Gastroesophageal sphincter (tissue), 4 donors: ENCODE measurements at regions not wholly inside any gene's neighbourhood (a gene's known extent, or its start where the extent isn't known, plus 50 kb on each side); places are given as distances from the start of the nearest gene placed in this dataset.
"Not testable (repeated sequence)": the region's sequence is repeated elsewhere in the genome, so short reads cannot be mapped to it uniquely, and the experiment has no call there.

Source experiments
- ATAC-seq: fragments of 150-250 bp; one replicate; pipeline ENCODE4 v1.9.1; 2016; ENCODE audit warnings: mild to moderate bottlenecking, moderate library complexity
- H3K27ac ChIP-seq, 4 donors: fragments of 200-600 bp; sonication (generic) in 3 of 4; 1 replicate in 3 of 4; 2 replicates in 1 of 4; pipeline ENCODE4 v1.5.1; 2016 to 2019
- H3K27me3 ChIP-seq: fragments of 200-600 bp; sonication (generic); one replicate; pipeline ENCODE4 v1.5.1; 2019
- H3K36me3 ChIP-seq, 2 donors: fragments of 200-600 bp; sonication (generic); one replicate each; pipeline ENCODE4 v1.5.1; 2019; ENCODE audit warnings: control low read depth in 1 of 2
- H3K4me1 ChIP-seq, 3 donors: fragments of 200-600 bp; sonication (generic); 1 replicate in 2 of 3; 2 replicates in 1 of 3; pipeline ENCODE4 v1.5.1; 2016 to 2019; ENCODE audit warnings: control low read depth in 2 of 3
- H3K4me3 ChIP-seq, 2 donors: fragments of 200-600 bp; sonication (generic); one replicate each; pipeline ENCODE4 v1.5.1; 2019; ENCODE audit warnings: mild to moderate bottlenecking in 1 of 2, moderate library complexity in 1 of 2
- H3K9me3 ChIP-seq, 3 donors: fragments of 200-600 bp; sonication (generic); one replicate each; pipeline ENCODE4 v1.5.1; 2017 to 2019; ENCODE audit warnings: control low read depth in 2 of 3
- EP300 ChIP-seq: sonication (generic); formaldehyde crosslinking; IDR thresholded peaks from one replicate; pipeline ENCODE4 v1.6.1; 2017; ENCODE audit warnings: antibody characterized with exemption, mild to moderate bottlenecking
- POLR2A ChIP-seq, 2 donors: fragments of 450-650 bp; IDR thresholded peaks; one replicate each; pipeline ENCODE4 v1.6.1; 2017; ENCODE audit warnings: antibody characterized with exemption in 2 of 2, mild to moderate bottlenecking in 2 of 2, moderate library complexity in 1 of 2
- POLR2AphosphoS5 ChIP-seq: sonication (generic); formaldehyde crosslinking; IDR thresholded peaks from one replicate; pipeline ENCODE4 v1.6.1; 2017; ENCODE audit warnings: antibody characterized with exemption
- WGBS, 2 donors: methylation state at CpG; one replicate each; pipeline ENCODE4 v1.1.5; 2018; ENCODE audit warnings: low coverage in 1 of 2; 5-methylcytosine and 5-hydroxymethylcytosine counted together
- TF ChIP-seq, protein P1 (sequence below), 4 experiments: fragments of 200-600 bp in 2 of 4; fragments of 450-650 bp in 2 of 4; sonication (generic) in 1 of 4; IDR thresholded peaks; one replicate each; pipeline ENCODE4 v1.5.1; 2017 to 2019; ENCODE audit warnings: antibody characterized with exemption in 4 of 4, mild to moderate bottlenecking in 2 of 4, moderate library complexity in 2 of 4

- TF ChIP-seq, protein P1, sequence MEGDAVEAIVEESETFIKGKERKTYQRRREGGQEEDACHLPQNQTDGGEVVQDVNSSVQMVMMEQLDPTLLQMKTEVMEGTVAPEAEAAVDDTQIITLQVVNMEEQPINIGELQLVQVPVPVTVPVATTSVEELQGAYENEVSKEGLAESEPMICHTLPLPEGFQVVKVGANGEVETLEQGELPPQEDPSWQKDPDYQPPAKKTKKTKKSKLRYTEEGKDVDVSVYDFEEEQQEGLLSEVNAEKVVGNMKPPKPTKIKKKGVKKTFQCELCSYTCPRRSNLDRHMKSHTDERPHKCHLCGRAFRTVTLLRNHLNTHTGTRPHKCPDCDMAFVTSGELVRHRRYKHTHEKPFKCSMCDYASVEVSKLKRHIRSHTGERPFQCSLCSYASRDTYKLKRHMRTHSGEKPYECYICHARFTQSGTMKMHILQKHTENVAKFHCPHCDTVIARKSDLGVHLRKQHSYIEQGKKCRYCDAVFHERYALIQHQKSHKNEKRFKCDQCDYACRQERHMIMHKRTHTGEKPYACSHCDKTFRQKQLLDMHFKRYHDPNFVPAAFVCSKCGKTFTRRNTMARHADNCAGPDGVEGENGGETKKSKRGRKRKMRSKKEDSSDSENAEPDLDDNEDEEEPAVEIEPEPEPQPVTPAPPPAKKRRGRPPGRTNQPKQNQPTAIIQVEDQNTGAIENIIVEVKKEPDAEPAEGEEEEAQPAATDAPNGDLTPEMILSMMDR (IDR thresholded peaks at IDR 0.05), result peak; percentile 37 to 79 (median 62)
- TF ChIP-seq POLR2A (IDR thresholded peaks at IDR 0.05), result peak; percentile 23 to 38
- peak; percentile 81 for TF ChIP-seq POLR2AphosphoS5
- peaks cover 0 to 13% (median 0%) of the 10 kb centered on the region in 3 donors for H3K4me1 ChIP-seq
- no CpG with 5 or more reads among the region's 71 CpGs for WGBS, 2 donors
- H3K36me3 ChIP-seq, H3K27me3 ChIP-seq, H3K9me3 ChIP-seq: not testable (repeated sequence)
- H3K4me3 ChIP-seq, result peak overlapping the region; percentile 71 to 88
- H3K27ac ChIP-seq, result peak overlapping the region; percentile 71 to 85 (median 74)
- peak; percentile 92 for ATAC-seq
Measured at GRCh38 chr20:28602403-28603217, 2654.9 kb upstream of the DEFB115 start.

DNA sequence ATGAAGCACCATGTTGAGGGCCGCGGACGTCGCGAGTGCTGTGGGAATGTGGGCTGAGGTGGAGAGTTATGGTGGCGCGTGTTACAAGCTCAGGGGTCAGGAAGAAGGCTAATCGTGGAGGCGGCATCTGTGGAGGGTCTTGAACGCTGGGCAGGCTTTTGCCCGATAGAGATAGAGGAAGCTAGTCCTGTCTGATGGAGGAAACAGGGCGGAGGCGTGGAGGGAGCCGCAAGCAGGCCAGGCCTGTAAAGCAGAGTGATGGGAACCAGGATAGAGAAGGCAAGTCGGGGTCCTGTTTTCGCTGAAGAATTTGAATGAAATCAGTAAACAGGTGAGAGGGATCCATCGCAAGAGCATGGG, 2654.3 kb upstream of the DEFB115 start:
- not testable (repeated sequence) for ATAC-seq, H3K9me3 ChIP-seq, H3K36me3 ChIP-seq, H3K27me3 ChIP-seq
- Histone ChIP-seq H3K4me3 (peak overlapping the region; percentile 71 to 88), H3K27ac (peak overlapping the region; percentile 7 to 85 (median 46)), H3K4me1 (peaks cover 0 to 13% (median 0%) of the 10 kb centered on the region in 3 donors)
- 61% methylated on average over 17 of the region's 17 CpGs; no CpG with 5 or more reads in 1 of the 2 donors for WGBS, 2 donors

DNA sequence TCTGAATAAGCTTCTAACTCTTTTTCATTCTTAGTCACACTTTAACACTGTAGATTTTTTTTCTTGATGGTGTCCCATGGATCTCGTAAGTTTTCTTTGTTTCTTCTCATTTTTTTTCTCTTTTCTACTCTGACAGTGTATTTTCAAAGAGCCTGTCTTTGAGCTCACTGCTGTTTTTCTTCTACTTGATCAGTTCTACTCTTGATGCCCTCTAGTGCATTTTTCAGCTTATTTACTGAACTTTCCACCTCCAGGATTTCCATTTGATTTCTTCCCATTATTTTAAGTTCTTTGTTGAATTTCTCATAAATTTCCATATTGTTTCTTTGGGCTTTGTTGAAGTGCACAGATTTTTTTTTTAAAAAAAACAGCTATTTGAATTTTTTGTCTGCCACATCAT, 2641.1 kb upstream of the DEFB115 start:
- Histone ChIP-seq H3K27ac (no peak overlapping the region), H3K36me3 (no peaks in the 10 kb centered on the region), H3K4me3 (no peak overlapping the region), H3K27me3 (no peaks in the 10 kb centered on the region), H3K4me1 (no peaks in the 10 kb centered on the region), H3K9me3 (peaks cover 0 to 43% (median 0%) of the 10 kb centered on the region in 3 donors)
- 50 to 58% methylated on average over 1 of the region's 1 CpG for WGBS, 2 donors
- TF ChIP-seq, protein P1 (IDR thresholded peaks at IDR 0.05), result no peak
- TF ChIP-seq POLR2A (IDR thresholded peaks at IDR 0.05), result no peak
- TF ChIP-seq POLR2AphosphoS5, result no peak
- no peak for TF ChIP-seq EP300
- ATAC-seq, result no peak

DNA sequence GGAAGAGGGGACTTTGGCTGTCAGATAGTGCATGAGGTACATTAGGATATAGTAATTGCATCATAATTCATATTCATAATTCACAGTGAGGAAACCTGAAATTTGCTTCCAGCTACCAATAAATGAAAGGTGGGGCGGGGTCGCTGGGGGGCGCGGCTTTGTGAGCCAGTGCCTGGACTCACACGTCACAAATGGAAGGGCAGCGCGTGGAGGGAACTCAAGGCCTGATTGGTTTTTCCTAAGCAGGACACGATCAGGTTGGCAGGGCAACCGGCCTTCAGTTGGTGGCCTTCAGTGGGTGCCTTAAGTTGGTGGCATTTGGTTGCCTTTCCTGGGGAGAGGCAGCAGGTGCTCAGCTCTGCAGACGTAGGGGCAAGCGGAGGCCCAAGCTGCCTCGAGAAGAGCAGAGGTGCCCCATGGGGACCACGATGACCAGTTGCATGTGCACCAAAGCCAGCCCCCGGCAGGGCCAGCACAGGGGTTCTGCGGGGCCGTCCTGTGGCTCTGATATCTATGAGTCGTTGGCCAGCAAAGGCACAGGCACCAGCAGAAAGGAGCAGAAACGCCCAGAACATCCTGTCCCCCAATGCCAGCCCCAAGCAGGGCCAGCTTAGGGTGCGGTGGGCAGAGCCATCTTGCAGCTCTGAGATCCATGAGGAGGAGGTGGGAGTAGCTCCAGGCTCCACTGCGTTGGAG, 2637.4 kb upstream of the DEFB115 start:
- H3K27ac ChIP-seq, H3K4me1 ChIP-seq, H3K4me3 ChIP-seq, H3K36me3 ChIP-seq, H3K27me3 ChIP-seq, ATAC-seq: not testable (repeated sequence)
- 78 to 86% methylated on average over 7 to 11 of the region's 20 CpGs for WGBS, 2 donors
- H3K9me3 ChIP-seq, result peaks cover 0 to 24% (median 0%) of the 10 kb centered on the region in 3 donors

DNA sequence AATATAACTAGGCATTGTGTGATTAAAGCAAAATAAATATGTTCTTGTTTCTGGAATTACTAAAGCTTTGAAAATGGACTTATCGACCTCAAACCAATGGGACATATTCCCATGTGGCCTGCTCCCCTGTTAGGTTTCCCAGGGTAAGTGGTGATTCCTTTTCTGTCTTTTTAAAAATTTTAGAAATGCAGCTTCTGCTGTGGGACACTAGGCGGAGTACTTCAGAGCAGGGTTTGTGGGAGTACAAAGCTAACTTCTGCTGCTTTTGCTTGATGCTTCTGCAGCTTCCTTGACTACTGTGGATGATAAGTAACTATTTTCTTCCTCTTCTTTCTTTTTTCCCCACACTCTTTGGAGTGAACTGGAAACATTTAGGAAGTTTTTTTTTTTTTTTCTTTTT, 2632.4 kb upstream of the DEFB115 start:
- WGBS, 2 donors, result 29 to 51% methylated on average over 2 of the region's 2 CpGs
- H3K27ac ChIP-seq, H3K27me3 ChIP-seq, H3K36me3 ChIP-seq, H3K4me1 ChIP-seq, ATAC-seq, H3K9me3 ChIP-seq, H3K4me3 ChIP-seq: not testable (repeated sequence)

- H3K4me3 ChIP-seq, H3K9me3 ChIP-seq, H3K4me1 ChIP-seq, H3K36me3 ChIP-seq, H3K27me3 ChIP-seq, ATAC-seq, H3K27ac ChIP-seq: not testable (repeated sequence)
- 44 to 68% methylated on average over 2 of the region's 2 CpGs for WGBS, 2 donors
Measured at GRCh38 chr20:28640831-28641230, 2616.6 kb upstream of the DEFB115 start.
